Fibroblast of peridontal ligament (primary cell): ENCODE measurements at regions not wholly inside any gene's neighbourhood (a gene's known extent, or its start where the extent isn't known, plus 50 kb on each side); places are given as distances from the start of the nearest gene placed in this dataset.
"Not testable (repeated sequence)": the region's sequence is repeated elsewhere in the genome, so short reads cannot be mapped to it uniquely, and the experiment has no call there.

Source experiments
- DNase-seq: peaks from one replicate; pipeline ENCODE4 v3.0.0-alpha.2; 2010; ENCODE audit errors: extremely low read depth

GRCh38 chr3:25844891-25845290 lies 55.0 kb downstream of the OXSM start:
- no peak for DNase-seq

- no peak for DNase-seq
Observed at GRCh38 chr3:25846282-25846681, 56.4 kb downstream of the OXSM start.

- DNase-seq, result no peak
Observed at GRCh38 chr3:25849091-25849490, 59.2 kb downstream of the OXSM start.

- DNase-seq, result no peak
Observed at GRCh38 chr3:25849641-25850385, 59.9 kb downstream of the OXSM start.

GRCh38 chr3:25851693-25852259 lies 61.9 kb downstream of the OXSM start:
- DNase-seq, result not testable (repeated sequence)

GRCh38 chr3:25854214-25854613 lies 64.3 kb downstream of the OXSM start:
- no peak for DNase-seq

GRCh38 chr3:25854635-25855034 lies 64.7 kb downstream of the OXSM start:
- DNase-seq, result no peak

GRCh38 chr3:25855266-25855784 lies 65.4 kb downstream of the OXSM start:
- DNase-seq, result no peak

- peak; percentile 68 for DNase-seq
Observed at GRCh38 chr3:25856902-25857518, 67.1 kb downstream of the OXSM start.

- no peak for DNase-seq
Observed at GRCh38 chr3:25861566-25861965, 71.7 kb downstream of the OXSM start.

GRCh38 chr3:25863011-25863415 lies 73.1 kb downstream of the OXSM start:
- no peak for DNase-seq

- DNase-seq, result no peak
Observed at GRCh38 chr3:25863416-25863959, 73.6 kb downstream of the OXSM start.

- peak; percentile 2 for DNase-seq
Observed at GRCh38 chr3:25870452-25870851, 80.6 kb downstream of the OXSM start.

GRCh38 chr3:25872200-25872877 lies 82.4 kb downstream of the OXSM start:
- DNase-seq, result no peak

GRCh38 chr3:25883492-25883891 lies 93.6 kb downstream of the OXSM start:
- no peak for DNase-seq

- no peak for DNase-seq
Observed at GRCh38 chr3:25884981-25885380, 95.1 kb downstream of the OXSM start.

- DNase-seq, result no peak
Observed at GRCh38 chr3:25885544-25885943, 95.7 kb downstream of the OXSM start.

GRCh38 chr3:25887907-25888306 lies 98.0 kb downstream of the OXSM start:
- DNase-seq, result no peak

- no peak for DNase-seq
Observed at GRCh38 chr3:25888892-25889524, 99.1 kb downstream of the OXSM start.

- DNase-seq, result no peak
Observed at GRCh38 chr3:25889525-25889917, 99.6 kb downstream of the OXSM start.

- DNase-seq, result no peak
Observed at GRCh38 chr3:25894101-25894500, 104.2 kb downstream of the OXSM start.

- DNase-seq, result no peak
Observed at GRCh38 chr3:25895031-25895430, 105.1 kb downstream of the OXSM start.
